HCT116 (cell line): ENCODE measurements at regions not wholly inside any gene's neighbourhood (a gene's known extent, or its start where the extent isn't known, plus 50 kb on each side); places are given as distances from the start of the nearest gene placed in this dataset.

Source experiments
- ATAC-seq: fragments of 200-7000 bp; cut with Tn5 transposase; 2 replicates; pipeline ENCODE4 v1.9.1; 2020; ENCODE audit warnings: mild to moderate bottlenecking, moderate library complexity
- BruUV-seq: library from RNA; stranded (reverse); fragments of 400-500 nt; replicated peaks from 2 replicates; lab custom pipeline; 2021; lab: Mats Ljungman, UMichigan
- CTCF ChIA-PET: fragments of 300-600 bp; sonication (Branson Sonifier 250); formaldehyde crosslinking; loops from one replicate; lab custom pipeline; 2021; ENCODE audit warnings: antibody characterized with exemption; lab: Charles Lee
- POLR2A ChIA-PET: fragments of 300-600, 350-600 bp; sonication (Branson Sonifier 250); formaldehyde crosslinking; loops from one replicate; lab custom pipeline; 2021; ENCODE audit warnings: antibody characterized with exemption; lab: Charles Lee
- RAD21 ChIA-PET, 2 experiments: fragments of 300-600 bp; sonication (Branson Sonifier 250); formaldehyde crosslinking; loops; one replicate each; lab custom pipeline; 2023; ENCODE audit warnings: low total read pairs in 2 of 2; ENCODE audit not compliant: uncharacterized antibody in 2 of 2, unreplicated experiment in 2 of 2, low non-redundant PET in 1 of 2; lab: Charles Lee
- DNase-seq: peaks from one replicate; pipeline ENCODE4 v3.0.0-alpha.2; 2010; ENCODE audit warnings: low read depth, low spot score
- H2AFZ ChIP-seq: fragments of 200-600 bp; shearing (Covaris generic), sonication (generic); 2 replicates; pipeline ENCODE4 v1.6.1; 2017; ENCODE audit warnings: low read depth, mixed run types, mixed read lengths, antibody characterized with exemption, low read length; ENCODE audit not compliant: poor library complexity, severe bottlenecking
- H3K27ac ChIP-seq: 2 replicates; pipeline ENCODE4 v1.5.1; 2012; ENCODE audit warnings: low read depth, low read length
- H3K27me3 ChIP-seq: fragments of 200-600 bp; sonication (generic); 2 replicates; pipeline ENCODE4 v1.6.1; 2016; ENCODE audit warnings: mixed run types, low read length, mixed read lengths; ENCODE audit not compliant: insufficient read depth
- H3K36me3 ChIP-seq, 2 experiments: fragments of 200-500 bp in 1 of 2; fragments of 200-600 bp in 1 of 2; sonication (Bioruptor generic) in 1 of 2; sonication (generic) in 1 of 2; 2 replicates each; pipeline versions ENCODE4 v1.5.1 to v1.6.1; 2014 to 2016; ENCODE audit warnings: low read length in 2 of 2, inconsistent platforms in 1 of 2, mixed read lengths in 1 of 2, mixed run types in 1 of 2; ENCODE audit not compliant: insufficient read depth in 2 of 2, control insufficient read depth in 1 of 2
- H3K4me1 ChIP-seq, 2 experiments: fragments of 200-600 bp in 1 of 2; sonication (generic) in 1 of 2; 2 replicates each; pipeline versions ENCODE4 v1.5.1 to v1.6.1; 2012 to 2017; ENCODE audit warnings: low read length in 2 of 2, inconsistent platforms in 1 of 2, mild to moderate bottlenecking in 1 of 2, mixed read lengths in 1 of 2, mixed run types in 1 of 2, moderate library complexity in 1 of 2; ENCODE audit not compliant: insufficient read depth in 2 of 2, control insufficient read depth in 1 of 2
- H3K4me2 ChIP-seq: fragments of 200-600 bp; sonication (generic); 2 replicates; pipeline ENCODE4 v1.6.1; 2017; ENCODE audit warnings: mixed run types, low read length, mixed read lengths
- H3K4me3 ChIP-seq, 2 experiments: fragments of 200-600 bp in 1 of 2; sonication (generic) in 1 of 2; replicated peaks in 1 of 2; 2 replicates each; pipeline ENCODE4 v1.5.1; 2011 to 2016; ENCODE audit warnings: low read length in 2 of 2, control low read depth in 1 of 2, low read depth in 1 of 2, mild to moderate bottlenecking in 1 of 2, mixed read lengths in 1 of 2, mixed run types in 1 of 2
- H3K79me2 ChIP-seq: fragments of 200-600 bp; sonication (generic); 2 replicates; pipeline ENCODE4 v1.6.1; 2017; ENCODE audit warnings: mild to moderate bottlenecking, mixed run types, low read length, moderate library complexity, mixed read lengths; ENCODE audit not compliant: insufficient read depth
- H3K9ac ChIP-seq: fragments of 200-600 bp; sonication (generic); 2 replicates; pipeline ENCODE4 v1.6.1; 2016; ENCODE audit warnings: low read length, mixed read lengths
- H3K9me2 ChIP-seq: fragments of 200-600 bp; sonication (generic), shearing (Covaris generic); 2 replicates; pipeline ENCODE4 v1.6.1; 2017; ENCODE audit warnings: mixed run types, mild to moderate bottlenecking, moderate library complexity; ENCODE audit not compliant: insufficient read depth
- H3K9me3 ChIP-seq, 2 experiments: fragments of 200-500 bp in 1 of 2; fragments of 200-600 bp in 1 of 2; sonication (Bioruptor generic) in 1 of 2; sonication (generic) in 1 of 2; 2 replicates each; pipeline ENCODE4 v1.6.1; 2014 to 2017; ENCODE audit warnings: low read length in 2 of 2, mixed read lengths in 2 of 2, inconsistent platforms in 1 of 2, low read depth in 1 of 2, mild to moderate bottlenecking in 1 of 2, mixed run types in 1 of 2, moderate library complexity in 1 of 2; ENCODE audit not compliant: control insufficient read depth in 1 of 2, insufficient read depth in 1 of 2
- H4K20me1 ChIP-seq: fragments of 200-600 bp; sonication (generic), shearing (Covaris generic); 2 replicates; pipeline ENCODE4 v1.6.1; 2017; ENCODE audit warnings: mixed run types, mild to moderate bottlenecking, moderate library complexity; ENCODE audit not compliant: insufficient read depth
- CEBPB ChIP-seq: IDR thresholded peaks from 2 replicates; pipeline ENCODE4 v1.6.1; 2012; ENCODE audit warnings: low read depth
- CTCF ChIP-seq, 3 experiments: fragments of 200-600 bp in 1 of 3; sonication (generic) in 1 of 3; IDR thresholded peaks in 2 of 3; conservative IDR thresholded peaks in 1 of 3; 2 replicates each; pipeline ENCODE4 v1.5.1; 2012 to 2017; ENCODE audit warnings: low read depth in 2 of 3, low read length in 2 of 3, antibody characterized with exemption in 1 of 3, borderline replicate concordance in 1 of 3, control low read depth in 1 of 3, mild to moderate bottlenecking in 1 of 3, mixed read lengths in 1 of 3, mixed run types in 1 of 3, moderate library complexity in 1 of 3; ENCODE audit not compliant: insufficient read depth in 1 of 3
- FOSL1 ChIP-seq: IDR thresholded peaks from 2 replicates; pipeline ENCODE4 v1.6.1; 2012; ENCODE audit warnings: low read depth
- JUND ChIP-seq: IDR thresholded peaks from 2 replicates; pipeline ENCODE4 v1.6.1; 2012
- SRF ChIP-seq: IDR thresholded peaks from 2 replicates; pipeline ENCODE4 v1.6.1; 2012; ENCODE audit warnings: low read depth
- TCF7L2 ChIP-seq: IDR thresholded peaks from 2 replicates; pipeline ENCODE4 v1.7.0; 2011; ENCODE audit warnings: borderline replicate concordance, inconsistent platforms; ENCODE audit not compliant: insufficient read depth, insufficient read length; ENCODE audit errors: extremely low read depth
- ZNF274 ChIP-seq: fragments of 200-500 bp; sonication (Bioruptor generic); IDR thresholded peaks from 2 replicates; pipeline ENCODE4 v1.6.1; 2014; ENCODE audit warnings: mild to moderate bottlenecking, low read depth, low read length, inconsistent platforms
- intact Hi-C: fragments of 100-400 bp; cut with micrococcal nuclease; formaldehyde crosslinking; loops from 2 replicates; pipeline ENCODE4 v1.10.0; 2022

GRCh38 chr7:88500131-88500530 is 193.4 kb upstream of the STEAP4 start:
- Histone ChIP-seq H3K9me2 (no peaks in the 10 kb centered on the region), H3K36me3 (no peaks in the 10 kb centered on the region), H3K79me2 (no peaks in the 10 kb centered on the region), H3K27me3 (peaks cover 3% of the 10 kb centered on the region; the same call in 1 of the 2 replicates), H3K4me2 (no peak overlapping the region), H4K20me1 (no peaks in the 10 kb centered on the region), H3K4me1 (no peaks in the 10 kb centered on the region), H3K27ac (no peak overlapping the region), H3K9me3 (no peaks in the 10 kb centered on the region), H3K9ac (no peak overlapping the region), H3K4me3 (no peak overlapping the region), H2AFZ (no peak overlapping the region)
- intact Hi-C loops: no loop called here
- TF ChIP-seq SRF (no peak), CTCF (IDR thresholded peaks at IDR 0.05 in 2 of 3, conservative IDR thresholded peaks at IDR 0.05 in 1 of 3; ENCODE audit: borderline replicate concordance in 1 of 3, insufficient read depth in 1 of 3, low read depth in 2 of 3, low read length in 2 of 3) (no peak)
- DNase-seq: no peak
- ChIA-PET CTCF (no interaction called here), RAD21 (no interaction called here), POLR2A (no interaction called here)
- ATAC-seq: no peak
- BruUV-seq: no TSS peak

GRCh38 chr7:88495881-88496725 is 189.4 kb upstream of the STEAP4 start:
- no peaks in the 10 kb centered on the region for H3K36me3 ChIP-seq
- no peaks in the 10 kb centered on the region for H3K79me2 ChIP-seq
- CTCF ChIA-PET: no interaction called here
- H3K4me1 ChIP-seq: no peaks in the 10 kb centered on the region
- H3K27ac ChIP-seq: no peak overlapping the region
- DNase-seq (no peak), ATAC-seq (no peak)
- no peaks in the 10 kb centered on the region for H3K9me2 ChIP-seq
- no peak overlapping the region for H3K4me2 ChIP-seq
- peaks cover 6% of the 10 kb centered on the region for H3K27me3 ChIP-seq
- no peak overlapping the region for H3K4me3 ChIP-seq
- TF ChIP-seq CEBPB (no peak), JUND (no peak), TCF7L2 (no peak), ZNF274 (no peak), FOSL1 (no peak)
- intact Hi-C loops: no loop called here
- BruUV-seq: no TSS peak
- RAD21 ChIA-PET: no interaction called here
- H2AFZ ChIP-seq: no peak overlapping the region
- H4K20me1 ChIP-seq: no peaks in the 10 kb centered on the region
- POLR2A ChIA-PET: no interaction called here
- no peak overlapping the region for H3K9ac ChIP-seq
- H3K9me3 ChIP-seq: no peaks in the 10 kb centered on the region
